NCI-H345 (cell line): ENCODE measurements at regions not wholly inside any gene's neighbourhood (a gene's known extent, or its start where the extent isn't known, plus 50 kb on each side); places are given as distances from the start of the nearest gene placed in this dataset.
"Not testable (repeated sequence)": the region's sequence is repeated elsewhere in the genome, so short reads cannot be mapped to it uniquely, and the experiment has no call there.

Source experiments
- DNase-seq: peaks from one replicate; lab custom pipeline; 2025; lab: John Stamatoyannopoulos, UW

DNA sequence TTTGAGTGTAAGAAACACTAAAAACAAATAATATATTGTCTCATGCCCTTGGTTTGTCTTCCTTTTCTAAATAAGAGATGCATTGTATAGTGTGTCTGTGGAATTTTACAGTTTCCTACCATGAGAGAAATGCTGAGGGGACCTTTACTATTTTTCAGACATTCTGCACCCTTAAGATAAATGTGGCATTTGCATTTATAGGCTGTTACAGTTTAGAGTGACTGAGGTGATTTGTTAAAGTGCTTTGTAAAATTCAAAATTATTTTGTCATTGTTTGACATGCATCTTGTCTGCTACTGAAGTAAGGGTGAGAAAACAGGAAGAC lies 78.9 kb upstream of the ZSWIM2 start:
- no peak for DNase-seq

DNA sequence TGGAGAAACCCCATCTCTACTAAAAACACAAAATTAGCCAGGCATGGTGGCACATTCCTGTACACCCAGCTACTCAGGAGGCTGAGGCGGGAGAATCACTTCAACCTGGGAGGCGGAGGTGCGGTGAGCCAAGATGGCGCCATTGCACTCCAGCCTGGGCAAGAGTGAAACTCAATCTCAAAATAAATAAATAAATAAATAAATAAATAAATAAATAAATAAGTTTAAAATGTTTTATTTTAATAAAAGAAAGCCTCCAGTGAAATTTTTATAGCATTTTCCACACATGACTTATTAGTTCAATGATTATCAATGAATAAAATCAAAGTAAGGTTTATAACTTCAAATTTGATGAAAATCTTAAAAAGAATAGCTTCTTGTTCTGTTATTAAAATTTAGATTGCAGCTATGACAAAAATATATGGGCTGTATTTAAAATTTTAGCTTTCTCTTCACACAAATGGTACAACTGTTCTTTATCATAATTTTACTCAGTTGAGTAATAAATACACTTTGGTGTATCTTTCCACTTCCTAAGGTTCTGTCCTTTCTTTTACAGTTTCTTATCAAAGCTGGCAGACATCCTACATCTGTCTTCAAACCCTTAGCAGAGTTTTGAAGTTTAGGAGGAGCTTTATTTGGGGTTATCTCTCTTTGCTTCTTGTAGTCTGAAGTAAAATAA lies 78.4 kb upstream of the ZSWIM2 start:
- no peak for DNase-seq

DNA sequence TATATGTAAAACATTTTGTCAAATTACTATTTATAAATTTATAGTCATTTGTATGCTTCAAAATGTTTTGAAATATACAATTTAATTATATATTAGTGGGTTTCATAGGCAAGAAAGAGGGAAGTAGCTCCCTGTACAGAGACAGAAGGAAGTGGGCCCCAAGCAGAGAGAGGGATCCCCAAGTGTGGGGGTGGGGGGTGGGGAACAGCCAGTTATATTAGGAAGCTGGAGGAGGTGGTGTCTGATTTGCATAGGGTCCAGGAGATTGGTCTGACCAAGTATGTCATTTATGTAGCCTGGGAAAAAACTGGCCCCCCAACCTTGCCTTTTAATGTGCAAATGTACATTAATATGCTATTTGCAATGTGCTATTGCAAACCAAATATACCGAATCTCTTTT lies 76.5 kb upstream of the ZSWIM2 start:
- no peak for DNase-seq

DNA sequence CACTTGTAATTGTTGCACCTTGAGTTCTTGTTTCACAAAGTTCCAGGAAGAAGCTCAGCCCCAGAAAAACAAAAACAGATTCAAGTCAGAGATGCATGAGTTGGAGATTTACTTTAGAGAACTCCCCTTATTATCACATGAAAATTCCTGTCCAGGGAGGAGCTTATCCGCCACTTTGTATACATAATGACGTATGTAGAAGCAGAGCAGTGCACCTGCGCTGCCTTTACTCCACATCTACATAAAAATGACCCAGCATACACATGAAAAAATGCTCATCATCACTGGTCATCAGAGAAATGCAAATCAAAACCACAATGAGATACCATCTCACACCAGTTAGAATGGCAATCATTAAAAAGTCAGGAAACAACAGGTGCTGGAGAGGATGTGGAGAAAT lies 73.3 kb upstream of the ZSWIM2 start:
- DNase-seq: not testable (repeated sequence)

DNA sequence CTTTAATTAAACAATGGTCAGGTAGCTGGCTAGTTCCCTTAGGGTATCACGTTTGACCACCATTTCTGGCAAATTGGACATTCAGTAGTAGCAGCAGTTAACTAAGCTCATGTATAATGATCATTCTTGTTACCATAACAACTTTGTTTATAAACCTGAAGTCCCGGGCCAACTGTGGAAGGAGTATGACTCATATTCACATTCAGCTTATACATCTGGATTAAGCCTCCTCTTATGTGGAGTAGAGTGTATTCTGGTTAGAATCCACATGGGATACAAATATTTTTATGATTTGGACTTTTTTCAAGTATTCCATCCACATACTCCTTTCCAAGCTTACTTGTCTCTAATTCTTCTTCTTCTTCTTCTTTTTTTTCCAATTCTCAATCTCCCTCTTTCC lies 70.3 kb upstream of the ZSWIM2 start:
- no peak for DNase-seq

DNA sequence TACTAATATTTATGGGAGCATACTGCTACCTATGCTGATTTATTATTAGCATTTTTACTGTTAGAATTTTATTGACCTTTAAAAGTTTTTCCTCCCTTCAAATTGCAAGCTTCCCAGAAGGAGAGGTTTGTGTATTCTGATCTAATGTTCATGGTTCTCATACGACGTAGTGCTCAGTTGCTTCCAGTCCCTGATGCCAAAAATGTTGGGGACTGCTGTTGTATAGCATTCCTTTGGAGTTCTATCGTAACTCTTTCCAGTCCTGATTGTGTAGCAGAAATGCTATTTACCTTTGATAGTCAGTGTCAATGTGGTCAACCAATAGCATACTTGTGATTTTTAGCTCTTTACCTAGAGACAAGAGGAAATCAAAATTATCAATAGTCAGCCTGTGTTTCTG lies 69.5 kb upstream of the ZSWIM2 start:
- no peak for DNase-seq

DNA sequence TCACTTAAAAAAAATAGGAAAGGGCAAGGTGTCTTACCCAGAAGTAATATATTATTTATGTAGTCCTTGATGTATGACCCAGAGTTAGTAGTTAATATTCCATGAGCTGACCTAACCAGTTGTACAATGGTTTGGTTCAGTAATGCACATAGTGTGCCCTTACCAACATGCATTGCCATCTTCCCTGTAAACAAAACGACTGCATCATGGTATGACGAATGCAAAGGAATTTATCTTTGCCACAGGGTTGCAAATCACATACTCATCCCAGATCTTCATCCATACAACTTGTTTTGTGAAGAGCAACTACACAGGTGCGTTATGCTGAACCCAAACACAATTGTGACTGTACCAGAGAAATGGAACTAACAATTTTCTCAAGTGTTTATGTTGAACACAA lies 68.9 kb upstream of the ZSWIM2 start:
- DNase-seq: no peak

DNA sequence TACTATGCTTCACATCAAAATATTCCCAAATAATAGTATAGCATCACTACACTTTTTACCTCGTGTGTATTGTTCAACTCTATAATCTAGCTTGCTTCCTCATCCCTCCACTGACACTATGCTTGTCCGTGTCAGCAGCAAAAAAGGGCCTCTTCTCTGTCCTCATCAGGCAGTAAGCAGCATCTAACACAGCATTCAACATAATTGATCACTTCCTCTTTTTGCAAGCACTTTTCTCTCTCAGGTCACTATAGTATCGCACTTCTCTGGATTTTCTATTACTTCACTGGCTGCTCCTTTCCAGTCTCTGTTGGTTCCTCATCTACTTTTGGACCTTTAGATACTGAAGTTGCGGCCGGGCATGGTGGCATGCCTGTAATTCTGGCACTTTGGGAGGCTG lies 64.9 kb upstream of the ZSWIM2 start:
- no peak for DNase-seq

DNA sequence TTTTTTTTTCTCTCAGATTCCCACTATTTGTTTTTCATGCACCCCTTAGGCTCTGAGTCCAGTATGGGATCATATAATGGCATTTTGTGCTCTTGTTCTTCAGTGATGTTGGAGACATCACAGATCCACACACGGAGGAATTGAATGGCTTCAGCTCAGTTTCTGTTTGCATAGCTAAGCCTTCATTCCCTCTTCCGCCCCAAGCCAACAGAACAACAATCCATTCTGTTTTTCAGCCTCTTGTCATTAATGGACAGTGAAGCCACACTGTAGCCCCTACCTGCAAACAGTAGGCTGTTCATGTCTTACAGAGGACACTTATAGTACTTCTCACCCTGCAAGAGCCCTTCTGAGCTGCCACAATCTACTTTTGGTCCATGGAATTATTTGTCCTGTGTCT lies 64.0 kb upstream of the ZSWIM2 start:
- DNase-seq: no peak

DNA sequence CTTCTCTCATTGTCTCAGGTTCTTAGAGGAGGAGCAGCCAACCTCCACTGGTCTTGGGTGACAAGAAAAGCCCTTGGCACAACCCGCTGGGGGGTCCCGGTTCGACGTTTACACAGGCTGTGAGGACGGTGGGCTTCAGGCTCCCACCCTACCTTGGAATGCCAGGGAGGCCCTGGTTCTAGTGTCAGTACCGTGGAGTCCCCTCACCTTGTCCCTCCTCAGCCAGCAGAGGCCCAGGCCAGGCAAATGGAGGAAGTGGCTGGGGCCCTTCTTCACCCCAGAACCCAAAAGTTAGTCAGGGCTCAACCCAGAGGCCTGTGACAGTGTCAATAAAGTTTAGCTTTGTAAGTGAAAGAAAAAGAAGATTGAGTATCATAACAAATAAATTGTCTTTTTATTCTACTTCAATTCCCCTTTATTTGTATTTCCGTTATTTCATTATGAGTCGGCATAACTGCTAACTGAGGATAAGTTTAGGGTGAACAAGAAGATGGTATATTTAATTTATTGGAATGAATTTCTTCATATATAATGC lies 62.6 kb upstream of the ZSWIM2 start:
- no peak for DNase-seq

DNA sequence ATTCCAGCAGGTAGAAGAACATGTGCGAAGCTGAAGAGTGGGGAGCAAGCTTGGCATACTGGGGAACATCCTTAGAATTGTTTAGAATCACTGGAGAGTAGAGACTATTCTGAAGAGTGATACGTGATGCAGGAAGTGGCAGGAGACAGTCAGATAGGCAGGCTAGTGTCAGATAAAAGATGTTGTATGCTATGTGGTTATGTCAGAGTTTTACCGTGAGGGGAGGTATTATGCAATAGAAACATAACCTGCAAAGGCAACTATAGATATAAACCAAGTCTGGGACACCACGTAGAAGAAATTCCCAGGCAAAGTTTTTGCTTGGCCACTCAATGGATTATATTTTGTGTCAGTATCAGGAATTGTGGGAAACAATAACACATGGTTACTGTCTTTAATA lies 62.0 kb upstream of the ZSWIM2 start:
- DNase-seq: no peak

DNA sequence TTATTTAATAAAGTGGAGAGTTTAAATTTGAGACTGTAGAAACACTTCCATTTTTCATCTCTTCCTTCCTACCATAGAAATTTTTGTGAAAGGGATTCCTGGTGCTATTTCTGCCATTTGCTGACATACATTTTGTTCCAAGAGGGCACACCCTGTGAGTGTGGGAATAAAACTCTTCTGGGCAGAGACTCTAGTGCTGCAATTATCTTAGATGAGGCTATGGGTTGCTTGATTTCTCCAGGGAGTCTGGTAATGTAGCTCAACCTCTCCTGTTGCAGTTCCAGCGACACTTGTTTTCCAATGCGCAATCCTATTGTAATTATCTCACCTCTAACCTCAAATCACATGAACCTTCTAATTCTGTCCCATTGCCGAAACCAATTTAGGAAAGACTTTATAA lies 60.1 kb upstream of the ZSWIM2 start:
- no peak for DNase-seq

DNA sequence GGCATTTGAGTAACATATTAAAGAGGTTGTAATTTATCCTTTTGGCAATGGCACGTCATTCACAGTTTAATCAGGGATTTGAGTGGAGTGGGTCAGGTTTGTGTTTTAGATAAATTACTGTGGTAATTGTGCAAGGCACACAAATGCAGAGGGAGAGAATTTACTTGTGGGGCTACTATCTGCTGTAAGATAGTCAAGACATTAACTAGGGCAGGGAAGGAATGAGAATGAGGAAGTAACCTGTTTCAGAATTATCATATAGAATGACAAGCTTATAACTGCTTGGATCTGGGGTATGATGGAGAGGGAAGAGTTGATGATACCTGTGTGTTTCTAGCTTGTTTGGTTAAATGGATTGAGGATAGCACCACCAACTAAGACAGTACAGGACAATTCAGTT lies 58.9 kb upstream of the ZSWIM2 start:
- DNase-seq: no peak

DNA sequence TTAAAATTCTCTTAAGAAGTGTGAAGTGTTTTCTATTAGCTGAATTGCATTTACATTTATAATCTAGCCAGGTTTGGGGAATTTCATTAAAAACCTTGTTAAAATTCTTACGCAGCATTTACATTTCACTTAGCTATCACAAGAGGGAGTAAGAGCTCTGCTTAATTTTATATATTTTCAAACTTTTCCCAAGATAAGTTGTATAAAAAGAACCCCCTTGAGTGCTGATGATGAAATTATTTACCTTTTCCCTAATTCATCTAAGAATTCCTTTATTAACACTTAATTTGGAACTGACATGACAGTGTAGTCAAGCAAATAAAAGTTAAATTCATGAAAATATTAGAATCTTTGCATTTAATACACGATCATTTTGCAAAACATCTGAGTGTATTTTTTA lies 54.2 kb upstream of the ZSWIM2 start:
- DNase-seq: no peak
